H1 (cell line): ENCODE measurements at regions not wholly inside any gene's neighbourhood (a gene's known extent, or its start where the extent isn't known, plus 50 kb on each side); places are given as distances from the start of the nearest gene placed in this dataset.

Experiments
- GABPA ChIP-seq: IDR thresholded peaks from 2 replicates; pipeline ENCODE4 v1.6.1; 2011; ENCODE audit warnings: mild to moderate bottlenecking, low read length, moderate library complexity, borderline replicate concordance; ENCODE audit not compliant: insufficient read depth

DNA sequence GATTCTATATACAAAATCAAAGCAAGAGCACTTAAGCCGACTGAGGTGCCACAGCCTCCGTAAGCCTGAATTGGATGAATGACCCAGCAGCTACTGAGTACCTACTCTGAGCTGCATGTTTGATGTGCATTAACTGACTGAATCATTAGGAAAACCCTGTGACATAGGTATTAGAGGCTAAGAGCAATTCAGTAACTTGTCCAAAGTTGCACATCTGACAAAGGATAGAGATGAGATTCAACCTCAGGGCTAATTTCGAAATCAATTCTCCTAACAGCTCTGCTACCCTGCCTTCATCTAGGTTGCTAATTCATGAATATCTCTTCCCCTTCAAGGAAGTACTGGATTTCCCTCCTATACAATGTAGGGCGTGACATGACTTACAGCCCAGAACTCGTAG is 89.1 kb upstream of the GLIS3 start (continued):
- no peak for TF ChIP-seq GABPA
